ENCODE measurements at regions not wholly inside any gene's neighbourhood (a gene's known extent, or its start where the extent isn't known, plus 50 kb on each side); places are given as distances from the start of the nearest gene placed in this dataset.

GRCh38 chr2:33665039-33665438 lies 65.9 kb upstream of the FAM98A start:
- no peak for TF ChIP-seq EZH2 (IDR thresholded peaks at IDR 0.05; ENCODE audit: low read length, unreplicated experiment)
- TF ChIP-seq CTCF (conservative IDR thresholded peaks at IDR 0.05; ENCODE audit: low read depth, low read length) = no peak
